Fibroblast of mammary gland (primary cell): ENCODE measurements at regions not wholly inside any gene's neighbourhood (a gene's known extent, or its start where the extent isn't known, plus 50 kb on each side); places are given as distances from the start of the nearest gene placed in this dataset.

ENCODE experiments used
- DNase-seq: peaks from one replicate; pipeline ENCODE4 v3.0.0-alpha.2; 2010; ENCODE audit warnings: low read depth
- H3K4me3 ChIP-seq: 2 replicates; pipeline ENCODE4 v1.5.1; 2011; ENCODE audit warnings: low read depth, mild to moderate bottlenecking, low read length, moderate library complexity; ENCODE audit not compliant: control insufficient read depth
- CTCF ChIP-seq: conservative IDR thresholded peaks from 2 replicates; pipeline ENCODE4 v1.5.1; 2011; ENCODE audit warnings: low read depth, low read length, inconsistent platforms; ENCODE audit not compliant: control insufficient read depth, insufficient read depth

- H3K4me3 ChIP-seq, result no peak overlapping the region
- no peak for DNase-seq
- TF ChIP-seq CTCF, result no peak
Measured at GRCh38 chr1:208298593-208299269, 54.5 kb upstream of the PLXNA2 start.

DNA sequence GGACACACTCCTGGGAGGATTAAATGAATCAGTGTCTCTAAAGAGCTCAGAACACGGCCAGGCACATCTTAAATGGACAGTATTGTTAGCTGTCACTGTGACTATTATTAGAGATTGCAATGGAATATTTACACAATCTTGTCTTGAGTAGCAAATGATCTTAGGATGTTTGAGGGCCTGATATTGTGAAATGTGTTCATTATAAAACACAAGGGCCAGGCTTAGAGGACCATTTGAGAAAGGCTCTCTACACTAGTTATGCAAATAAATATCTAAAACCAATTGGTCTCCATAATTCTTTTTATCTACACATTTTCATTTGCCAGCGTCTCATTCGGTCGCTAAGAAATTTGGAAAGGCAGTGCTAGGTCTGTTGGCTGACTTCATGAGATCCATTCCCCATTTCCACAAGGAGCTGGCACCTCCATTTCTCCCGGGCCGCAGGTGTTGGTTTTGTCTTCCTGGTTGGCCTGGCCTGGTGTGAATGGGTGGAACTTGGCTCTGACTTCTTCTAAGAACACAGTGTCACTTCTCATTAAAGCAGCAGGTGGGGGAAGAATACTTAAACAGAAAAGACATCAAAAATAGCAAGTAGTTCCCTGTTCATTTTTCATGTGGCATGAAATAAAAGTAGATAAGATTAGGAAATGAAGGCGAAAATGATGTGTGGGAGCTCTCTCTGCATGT is 56.0 kb upstream of the PLXNA2 start:
- DNase-seq, result no peak
- no peak overlapping the region for H3K4me3 ChIP-seq

GRCh38 chr1:208302699-208303238 is 58.6 kb upstream of the PLXNA2 start:
- H3K4me3 ChIP-seq, result no peak overlapping the region
- TF ChIP-seq CTCF, result no peak
- no peak for DNase-seq

More for the DNA sequence above, 56.0 kb upstream of the PLXNA2 start:
- no peak for TF ChIP-seq CTCF

GRCh38 chr1:208303743-208304712 is 59.8 kb upstream of the PLXNA2 start:
- no peak for DNase-seq
- TF ChIP-seq CTCF, result no peak

GRCh38 chr1:208308221-208308620 is 64.0 kb upstream of the PLXNA2 start:
- DNase-seq, result no peak
- H3K4me3 ChIP-seq, result no peak overlapping the region
- no peak for TF ChIP-seq CTCF

More at GRCh38 chr1:208303743-208304712, 59.8 kb upstream of the PLXNA2 start:
- no peak overlapping the region for H3K4me3 ChIP-seq

DNA sequence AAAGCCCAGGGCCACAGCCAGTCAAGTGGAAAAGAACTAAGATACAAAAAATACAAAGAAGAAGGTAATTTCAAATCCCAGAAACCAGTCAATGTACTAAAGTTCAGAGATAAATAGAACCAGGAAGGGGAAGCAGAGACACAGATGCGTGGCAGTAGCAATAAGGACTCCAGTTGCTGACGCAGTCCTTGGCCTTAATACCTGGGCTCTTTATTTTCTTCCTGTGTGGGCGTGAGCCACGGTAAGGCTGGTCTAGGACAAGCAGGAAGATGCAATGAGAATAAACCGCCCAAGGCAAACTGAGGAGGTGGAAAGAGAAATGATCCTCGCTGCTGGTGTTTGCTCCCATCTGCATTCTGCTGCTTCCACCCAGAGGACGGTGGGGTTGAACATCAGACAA is 65.6 kb upstream of the PLXNA2 start:
- no peak overlapping the region for H3K4me3 ChIP-seq
- no peak for TF ChIP-seq CTCF
- DNase-seq, result no peak
